T-helper 1 cell treated with Interleukin-12 subunit alpha and Interleukin-12 subunit beta and Interleukin-4 antibody, amounts not matched to agents 30 ng/mL and 1 ng/mL, for 36 hours (primary cell): ENCODE measurements at regions not wholly inside any gene's neighbourhood (a gene's known extent, or its start where the extent isn't known, plus 50 kb on each side); places are given as distances from the start of the nearest gene placed in this dataset.
"Not testable (repeated sequence)": the region's sequence is repeated elsewhere in the genome, so short reads cannot be mapped to it uniquely, and the experiment has no call there.

Experiments
- intact Hi-C: fragments of 100-400 bp; cut with micrococcal nuclease; formaldehyde crosslinking; loops from one replicate; pipeline ENCODE4 v1.15.1; 2024

GRCh38 chr17:31748881-31749280 lies 110.2 kb downstream of the COPRS start:
- intact Hi-C loops: no loop called here

- intact Hi-C loops: no loop called here
Measured at GRCh38 chr17:31746884-31747495, 112.1 kb downstream of the COPRS start.

- intact Hi-C loops: no loop called here
Measured at GRCh38 chr17:31745964-31746600, 113.0 kb downstream of the COPRS start.

DNA sequence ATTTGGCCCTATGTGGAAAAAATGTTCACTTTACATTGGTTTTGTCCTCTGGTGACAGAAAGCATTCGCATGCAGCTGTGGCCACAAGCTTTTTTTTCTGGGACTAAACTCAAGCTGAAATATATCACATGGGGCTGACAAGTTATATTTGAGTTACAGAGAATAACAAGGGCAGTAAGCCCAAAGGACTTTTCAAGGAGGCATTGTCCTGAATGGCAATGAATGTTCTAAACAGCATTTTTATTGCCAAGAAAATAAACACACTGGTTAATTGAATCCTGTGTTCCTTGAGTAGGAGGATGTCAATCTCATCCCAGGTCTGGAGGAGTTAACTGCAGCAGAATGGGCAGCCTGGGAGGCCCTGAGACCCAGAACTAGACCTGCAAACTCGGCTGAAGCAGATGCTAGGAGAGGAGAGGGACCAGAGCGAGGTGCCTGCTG lies 114.5 kb downstream of the COPRS start:
- intact Hi-C loops: no loop called here

DNA sequence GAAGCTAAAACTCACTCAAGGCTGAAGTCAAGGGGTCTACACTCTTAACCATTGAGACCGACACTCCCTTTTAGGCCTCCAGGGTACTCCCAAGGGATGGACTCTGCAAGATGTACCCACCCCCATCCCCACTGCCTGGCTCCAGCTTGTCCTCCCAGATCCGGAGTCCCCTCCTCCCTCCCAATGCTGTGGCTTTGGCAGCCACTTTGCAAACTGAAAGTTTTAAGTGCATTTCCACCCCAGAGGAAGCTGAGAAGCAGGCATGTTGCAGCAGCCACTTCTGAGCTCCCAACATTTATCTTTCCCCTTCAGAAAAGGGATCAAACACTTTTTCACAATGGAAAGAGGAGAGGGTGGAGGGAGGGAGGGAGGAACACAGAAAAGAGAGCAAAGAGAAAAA lies 115.2 kb downstream of the COPRS start:
- intact Hi-C loops: no loop called here

GRCh38 chr17:31741371-31741770 lies 117.7 kb downstream of the COPRS start:
- intact Hi-C loops: no loop called here

DNA sequence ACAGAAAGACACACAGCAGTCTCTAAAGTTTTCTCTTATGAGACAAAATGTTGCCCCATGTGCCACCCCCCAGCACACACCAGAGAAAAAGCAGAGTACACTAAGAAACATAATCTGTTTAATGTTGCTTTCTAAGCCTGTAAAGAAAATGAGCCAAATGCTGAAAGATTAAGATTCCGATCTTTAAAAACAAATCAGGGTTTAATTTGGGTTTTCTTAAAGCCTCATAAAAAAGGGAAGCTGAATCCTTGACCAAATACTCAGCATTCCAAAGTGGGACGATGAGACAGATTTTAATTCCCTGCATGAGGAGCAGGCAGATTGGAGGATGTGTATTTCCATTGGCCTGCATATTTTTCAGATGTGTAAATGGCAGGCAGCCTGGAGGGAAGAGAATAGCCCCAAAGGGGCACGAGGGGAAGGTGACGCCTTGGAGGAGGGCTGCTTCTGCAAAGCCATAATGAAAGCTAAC lies 118.4 kb downstream of the COPRS start:
- intact Hi-C loops: no loop called here

GRCh38 chr17:31738996-31739699 lies 119.9 kb downstream of the COPRS start:
- intact Hi-C loops: no loop called here

GRCh38 chr17:31738488-31738887 lies 120.6 kb downstream of the COPRS start:
- intact Hi-C loops: no loop called here

GRCh38 chr17:31738067-31738466 lies 121.0 kb downstream of the COPRS start:
- intact Hi-C loops: no loop called here

GRCh38 chr17:31736855-31737625 lies 122.0 kb downstream of the COPRS start:
- intact Hi-C loops: no loop called here

GRCh38 chr17:31733326-31733725 lies 125.7 kb downstream of the COPRS start:
- intact Hi-C loops: no loop called here

DNA sequence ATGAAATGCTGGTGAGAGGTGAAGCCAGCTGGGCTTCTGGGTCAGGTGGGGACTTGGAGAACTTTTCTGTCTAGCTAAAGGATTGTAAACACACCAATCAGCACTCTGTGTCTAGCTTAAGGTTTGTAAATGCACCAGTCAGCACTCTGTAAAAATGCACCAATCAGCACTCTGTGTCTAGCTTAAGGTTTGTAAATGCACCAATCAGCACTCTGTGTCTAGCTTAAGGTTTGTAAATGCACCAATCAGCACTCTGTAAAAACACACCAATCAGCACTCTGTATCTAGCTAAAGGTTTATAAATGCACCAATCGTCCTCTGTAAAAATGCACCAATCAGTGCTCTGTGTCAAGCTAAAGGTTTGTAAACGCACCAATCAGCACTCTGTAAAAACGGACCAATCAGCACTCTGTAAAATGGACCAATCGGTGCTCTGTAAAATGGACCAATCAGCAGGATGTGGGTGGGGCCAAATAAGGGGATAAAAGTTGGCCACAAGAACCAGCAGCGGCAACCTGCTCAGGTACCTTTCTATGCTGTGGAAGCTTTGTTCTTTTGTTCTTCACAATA lies 127.4 kb downstream of the COPRS start:
- intact Hi-C loops: not testable (repeated sequence)

DNA sequence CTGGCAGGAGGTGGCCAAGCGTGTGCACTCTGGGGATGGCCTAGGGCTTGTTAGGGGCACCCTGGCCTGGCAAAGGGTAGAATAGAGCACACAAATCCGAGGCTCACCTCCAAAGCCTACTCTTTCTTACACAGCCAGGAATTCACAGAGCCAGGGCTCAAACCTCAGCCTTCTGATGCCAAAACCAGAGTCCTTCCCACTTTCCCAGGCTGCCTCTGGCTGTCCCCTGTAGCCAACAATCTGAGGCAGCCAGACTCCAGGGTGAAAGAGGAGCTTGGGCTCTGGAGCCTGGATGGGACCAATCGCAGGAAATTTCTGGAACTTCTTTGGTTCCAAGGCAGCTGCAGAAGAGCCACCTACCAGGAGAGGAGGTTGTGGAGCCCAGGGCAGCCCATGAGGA lies 127.9 kb downstream of the COPRS start:
- intact Hi-C loops: no loop called here

- intact Hi-C loops: no loop called here
Measured at GRCh38 chr17:31726980-31727427, 132.0 kb downstream of the COPRS start.

DNA sequence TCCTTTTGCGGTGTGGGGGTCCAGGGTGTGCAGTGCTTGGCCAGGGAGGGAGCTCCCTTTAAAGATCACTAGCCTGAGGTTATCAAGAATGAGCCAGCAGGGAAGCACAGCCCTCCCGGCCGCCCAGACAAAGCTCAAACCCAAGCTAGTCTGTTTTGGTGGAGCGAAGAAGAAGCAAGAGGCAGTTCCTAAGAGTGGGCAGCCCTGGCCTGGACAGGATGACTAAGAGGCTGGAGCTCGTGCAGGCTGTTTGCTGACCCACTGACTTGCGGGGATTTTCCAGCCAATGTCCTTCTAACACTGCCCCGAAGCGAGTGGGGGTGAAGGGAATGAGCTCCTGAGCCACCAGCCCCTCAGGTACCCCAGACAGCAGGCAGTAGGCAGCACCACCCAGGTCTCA lies 134.4 kb downstream of the COPRS start:
- intact Hi-C loops: no loop called here

DNA sequence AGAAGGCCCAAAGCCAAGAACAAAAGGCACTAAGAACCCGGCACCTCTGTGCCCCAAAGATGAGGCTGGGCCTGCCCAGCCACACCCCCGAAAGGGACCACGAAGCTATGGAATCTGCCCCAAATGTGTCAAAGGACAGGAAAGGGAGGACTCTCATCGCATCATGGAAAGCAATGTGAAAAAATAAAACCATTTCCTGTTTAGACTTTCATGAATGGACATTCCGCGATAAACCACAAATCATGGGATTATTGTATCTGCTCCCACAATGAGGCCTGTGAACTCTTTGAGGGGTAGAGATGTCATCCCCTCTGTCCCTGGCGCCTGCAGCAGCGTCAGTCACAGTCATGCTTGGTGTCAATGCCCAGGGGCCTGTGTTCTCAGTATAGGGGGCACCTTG lies 135.0 kb downstream of the COPRS start:
- intact Hi-C loops: no loop called here

DNA sequence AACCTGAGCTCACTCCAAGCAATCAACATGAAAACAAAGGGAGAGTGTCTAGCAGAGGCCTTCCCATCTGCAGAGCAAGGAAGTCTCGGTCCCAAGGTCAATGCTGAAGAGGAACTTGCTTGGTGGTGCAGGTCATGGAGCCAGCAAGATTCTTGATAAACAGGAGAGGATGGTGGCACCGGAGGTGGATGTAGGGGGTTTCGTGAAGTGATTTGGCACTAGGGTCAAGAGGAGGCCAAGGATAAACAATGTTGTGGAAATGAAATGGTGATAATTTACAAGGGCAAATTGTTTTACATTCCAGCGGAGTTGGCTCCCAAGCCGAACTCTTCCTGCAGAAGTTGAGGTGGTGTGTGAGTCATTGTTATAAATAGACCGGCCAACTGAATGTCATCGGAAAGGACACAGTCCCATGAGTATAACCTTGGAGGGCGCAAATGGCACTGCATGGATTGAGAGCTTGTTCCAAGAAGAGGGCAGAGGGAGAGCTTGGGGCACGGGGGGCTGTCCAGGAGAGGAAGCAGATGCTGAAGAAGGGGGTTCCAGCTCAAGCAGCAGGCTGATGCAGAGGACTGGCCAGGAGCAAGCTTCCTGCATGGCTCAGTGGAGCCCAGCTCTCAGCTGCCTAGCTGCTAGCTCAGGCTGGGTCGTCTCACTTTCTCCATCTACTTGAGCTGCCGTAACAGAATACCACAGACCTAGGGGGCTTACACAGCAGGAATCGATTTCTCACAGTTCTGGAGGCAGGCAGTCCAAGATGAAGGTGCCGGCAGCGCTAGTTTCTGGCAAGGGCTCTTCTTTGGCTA lies 136.6 kb downstream of the COPRS start:
- intact Hi-C loops: no loop called here

DNA sequence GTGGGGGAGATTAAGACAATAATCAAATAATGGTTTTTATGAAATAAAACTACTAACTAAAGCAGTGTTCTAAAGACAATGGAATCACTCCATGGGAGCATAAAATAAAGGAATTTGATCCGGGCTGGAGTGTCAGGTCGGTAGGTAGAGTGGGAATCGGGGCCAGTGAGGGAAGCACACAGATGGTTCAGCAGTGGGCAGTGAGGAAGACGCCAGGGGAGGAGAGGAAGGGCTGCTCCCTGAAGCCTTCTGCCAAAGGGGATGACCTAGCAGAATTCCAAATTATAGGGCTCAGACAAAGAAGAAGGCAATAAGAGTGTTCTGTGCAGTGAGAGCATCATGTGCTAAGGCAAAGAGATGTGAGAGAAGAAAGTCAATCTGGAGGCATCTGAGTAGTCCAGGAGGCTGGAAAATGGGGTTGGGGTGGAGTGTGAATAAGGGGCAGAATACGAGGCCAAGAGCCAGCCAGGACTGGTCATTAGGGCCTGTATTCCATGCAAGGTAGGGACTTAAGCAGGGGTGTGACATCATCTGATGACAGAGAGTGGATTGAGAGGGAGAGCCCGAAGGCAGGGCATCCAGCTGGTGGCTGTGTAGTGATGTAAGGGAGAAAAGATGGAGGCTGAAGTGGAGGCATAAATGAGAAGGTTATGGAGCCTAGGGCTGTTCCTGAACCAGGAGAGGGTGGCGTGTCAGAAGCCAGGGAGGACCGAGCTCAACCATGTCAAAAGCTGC lies 137.6 kb downstream of the COPRS start:
- intact Hi-C loops: no loop called here

DNA sequence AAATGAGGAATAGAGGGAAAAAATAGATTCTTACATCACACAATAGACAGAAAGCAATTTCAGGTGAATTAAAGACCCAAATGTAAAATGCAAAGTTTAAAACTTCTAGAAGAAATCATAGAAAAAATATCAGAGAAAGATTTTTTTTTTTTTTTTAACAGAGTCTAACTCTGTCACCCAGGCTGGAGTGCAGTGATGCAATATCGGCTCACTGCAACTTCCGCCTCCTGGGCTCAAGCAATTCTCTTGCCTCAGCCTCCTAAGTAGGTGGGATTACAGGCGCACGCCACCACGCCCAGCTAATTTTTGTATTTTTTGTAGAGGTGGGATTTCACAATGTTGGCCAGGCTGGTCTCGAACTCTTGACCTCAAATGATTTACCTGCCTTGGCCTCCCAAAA lies 141.8 kb downstream of the COPRS start:
- intact Hi-C loops: not testable (repeated sequence)
